Uterus (tissue), 3 donors: ENCODE measurements at regions not wholly inside any gene's neighbourhood (a gene's known extent, or its start where the extent isn't known, plus 50 kb on each side); places are given as distances from the start of the nearest gene placed in this dataset.

Experiments used
- DNase-seq, 2 donors: peaks; one replicate each; pipeline ENCODE4 v3.0.0-alpha.2; 2019 to 2020
- H3K27ac ChIP-seq, 2 donors: fragments of 200-600 bp; sonication (generic); 1 replicate in 1 of 2; 2 replicates in 1 of 2; pipeline ENCODE4 v1.5.1; 2016 to 2018
- H3K27me3 ChIP-seq, 2 donors: fragments of 200-600 bp; sonication (generic); one replicate each; pipeline ENCODE4 v1.5.1; 2018 to 2019; ENCODE audit warnings: control low read depth in 1 of 2
- H3K36me3 ChIP-seq, 2 donors: fragments of 200-600 bp; sonication (generic); one replicate each; pipeline ENCODE4 v1.5.1; 2019; ENCODE audit warnings: control low read depth in 1 of 2
- H3K4me1 ChIP-seq, 2 donors: fragments of 200-600 bp; sonication (generic); one replicate each; pipeline ENCODE4 v1.5.1; 2018 to 2019; ENCODE audit warnings: control low read depth in 1 of 2
- H3K4me3 ChIP-seq, 2 donors: fragments of 200-600 bp; sonication (generic); 1 replicate in 1 of 2; 2 replicates in 1 of 2; pipeline ENCODE4 v1.5.1; 2018 to 2019; ENCODE audit warnings: mild to moderate bottlenecking in 1 of 2
- H3K9me3 ChIP-seq, 2 donors: fragments of 200-600 bp; sonication (generic); one replicate each; pipeline ENCODE4 v1.5.1; 2019; ENCODE audit warnings: control low read depth in 1 of 2
- POLR2A ChIP-seq, 2 donors: fragments of 450-650 bp; IDR thresholded peaks; one replicate each; pipeline ENCODE4 v1.6.1; 2016; ENCODE audit warnings: antibody characterized with exemption in 2 of 2, mild to moderate bottlenecking in 1 of 2, moderate library complexity in 1 of 2
- intact Hi-C: fragments of 100-400 bp; cut with DNase I; formaldehyde crosslinking; loops from one replicate; pipeline ENCODE4 v1.15.1; 2023; ENCODE audit warnings: low total_unique reads
- TF ChIP-seq, protein P1 (sequence below), 4 experiments: fragments of 200-600 bp in 2 of 4; fragments of 450-650 bp in 2 of 4; sonication (generic) in 2 of 4; IDR thresholded peaks; one replicate each; pipeline ENCODE4 v1.5.1; 2016 to 2019; ENCODE audit warnings: antibody characterized with exemption in 4 of 4, mild to moderate bottlenecking in 2 of 4, moderate library complexity in 1 of 4
- donor health status: DM: yes; HTN: yes; CAD: no.

- Histone ChIP-seq H3K4me1 (no peaks in the 10 kb centered on the region), H3K4me3 (no peak overlapping the region), H3K27me3 (no peaks in the 10 kb centered on the region), H3K27ac (no peak overlapping the region), H3K36me3 (no peaks in the 10 kb centered on the region), H3K9me3 (no peaks in the 10 kb centered on the region)
- TF ChIP-seq, protein P1, sequence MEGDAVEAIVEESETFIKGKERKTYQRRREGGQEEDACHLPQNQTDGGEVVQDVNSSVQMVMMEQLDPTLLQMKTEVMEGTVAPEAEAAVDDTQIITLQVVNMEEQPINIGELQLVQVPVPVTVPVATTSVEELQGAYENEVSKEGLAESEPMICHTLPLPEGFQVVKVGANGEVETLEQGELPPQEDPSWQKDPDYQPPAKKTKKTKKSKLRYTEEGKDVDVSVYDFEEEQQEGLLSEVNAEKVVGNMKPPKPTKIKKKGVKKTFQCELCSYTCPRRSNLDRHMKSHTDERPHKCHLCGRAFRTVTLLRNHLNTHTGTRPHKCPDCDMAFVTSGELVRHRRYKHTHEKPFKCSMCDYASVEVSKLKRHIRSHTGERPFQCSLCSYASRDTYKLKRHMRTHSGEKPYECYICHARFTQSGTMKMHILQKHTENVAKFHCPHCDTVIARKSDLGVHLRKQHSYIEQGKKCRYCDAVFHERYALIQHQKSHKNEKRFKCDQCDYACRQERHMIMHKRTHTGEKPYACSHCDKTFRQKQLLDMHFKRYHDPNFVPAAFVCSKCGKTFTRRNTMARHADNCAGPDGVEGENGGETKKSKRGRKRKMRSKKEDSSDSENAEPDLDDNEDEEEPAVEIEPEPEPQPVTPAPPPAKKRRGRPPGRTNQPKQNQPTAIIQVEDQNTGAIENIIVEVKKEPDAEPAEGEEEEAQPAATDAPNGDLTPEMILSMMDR (IDR thresholded peaks at IDR 0.05): no peak
- TF ChIP-seq POLR2A (IDR thresholded peaks at IDR 0.05): no peak
- no peak for DNase-seq
- intact Hi-C loops: no loop called here
Observed at GRCh38 chr2:234665304-234665703, 168.4 kb upstream of the ARL4C start.

- Histone ChIP-seq H3K4me3 (no peak overlapping the region), H3K9me3 (no peaks in the 10 kb centered on the region), H3K27me3 (no peaks in the 10 kb centered on the region), H3K36me3 (no peaks in the 10 kb centered on the region), H3K4me1 (no peaks in the 10 kb centered on the region), H3K27ac (no peak overlapping the region)
- TF ChIP-seq POLR2A (IDR thresholded peaks at IDR 0.05): no peak
- no peak for DNase-seq
- intact Hi-C loops: no loop called here
Observed at GRCh38 chr2:234661849-234662248, 165.0 kb upstream of the ARL4C start.

DNA sequence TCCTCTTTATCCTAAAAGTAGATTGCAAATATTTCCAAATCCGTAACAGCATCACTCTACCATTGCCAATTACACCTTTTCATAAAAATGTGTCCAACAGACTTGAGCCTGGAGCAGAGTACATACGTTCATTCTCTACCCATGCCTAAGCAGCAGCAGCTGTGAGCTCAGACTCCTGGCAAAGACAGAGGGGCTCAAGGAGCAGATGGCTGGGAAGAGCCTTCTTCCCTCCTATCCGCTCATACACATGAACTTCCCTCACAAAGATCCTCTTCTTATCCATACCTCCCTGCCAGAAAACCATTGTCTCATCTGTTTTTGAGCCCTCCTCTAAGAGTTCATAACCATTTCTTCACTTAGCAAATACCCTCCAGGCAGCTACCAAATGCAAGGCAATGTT lies 164.3 kb upstream of the ARL4C start:
- intact Hi-C loops: no loop called here
- Histone ChIP-seq H3K27me3 (no peaks in the 10 kb centered on the region), H3K4me3 (no peak overlapping the region), H3K4me1 (no peaks in the 10 kb centered on the region), H3K27ac (no peak overlapping the region), H3K9me3 (no peaks in the 10 kb centered on the region), H3K36me3 (no peaks in the 10 kb centered on the region)
- no peak for DNase-seq
- TF ChIP-seq POLR2A (IDR thresholded peaks at IDR 0.05): no peak
- TF ChIP-seq, protein P1 (IDR thresholded peaks at IDR 0.05): no peak

GRCh38 chr2:234655706-234656105 lies 158.8 kb upstream of the ARL4C start:
- intact Hi-C loops: no loop called here
- no peak for TF ChIP-seq POLR2A (IDR thresholded peaks at IDR 0.05)
- TF ChIP-seq, protein P1 (IDR thresholded peaks at IDR 0.05): no peak

DNA sequence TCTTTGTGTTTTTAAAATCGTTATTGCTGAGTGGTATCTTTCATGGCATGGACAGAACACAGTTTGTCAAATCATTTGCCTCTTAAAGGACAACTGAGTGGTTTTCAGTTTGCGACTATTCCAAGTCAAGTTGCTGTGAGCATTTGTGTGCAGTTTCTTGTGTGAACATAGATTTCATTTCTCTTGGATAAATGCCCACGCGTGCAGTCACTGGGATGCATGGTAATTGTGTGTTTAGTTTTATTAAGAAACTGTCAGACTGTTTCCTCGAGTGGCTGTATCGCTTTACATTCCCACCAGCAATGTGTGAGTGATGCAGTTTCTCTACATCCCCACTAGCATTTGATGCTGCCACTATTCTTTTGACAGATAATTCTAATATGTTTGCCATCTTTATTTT lies 154.0 kb upstream of the ARL4C start:
- intact Hi-C loops: no loop called here
- TF ChIP-seq, protein P1 (IDR thresholded peaks at IDR 0.05): no peak
- TF ChIP-seq POLR2A (IDR thresholded peaks at IDR 0.05): no peak
- Histone ChIP-seq H3K27ac (no peak overlapping the region), H3K36me3 (no peaks in the 10 kb centered on the region), H3K4me1 (no peaks in the 10 kb centered on the region), H3K4me3 (no peak overlapping the region), H3K9me3 (no peaks in the 10 kb centered on the region), H3K27me3 (no peaks in the 10 kb centered on the region)
- no peak for DNase-seq

More at GRCh38 chr2:234655706-234656105, 158.8 kb upstream of the ARL4C start:
- Histone ChIP-seq H3K4me1 (no peaks in the 10 kb centered on the region), H3K27ac (no peak overlapping the region), H3K36me3 (no peaks in the 10 kb centered on the region), H3K27me3 (no peaks in the 10 kb centered on the region), H3K9me3 (no peaks in the 10 kb centered on the region), H3K4me3 (no peak overlapping the region)
- DNase-seq: no peak

- intact Hi-C loops: no loop called here
- DNase-seq: no peak
- Histone ChIP-seq H3K4me3 (no peak overlapping the region), H3K36me3 (no peaks in the 10 kb centered on the region), H3K27ac (no peak overlapping the region), H3K4me1 (no peaks in the 10 kb centered on the region), H3K9me3 (no peaks in the 10 kb centered on the region), H3K27me3 (no peaks in the 10 kb centered on the region)
- TF ChIP-seq, protein P1 (IDR thresholded peaks at IDR 0.05): no peak
- TF ChIP-seq POLR2A (IDR thresholded peaks at IDR 0.05): no peak
Observed at GRCh38 chr2:234649951-234650350, 153.1 kb upstream of the ARL4C start.
